ENCODE measurements at regions not wholly inside any gene's neighbourhood (a gene's known extent, or its start where the extent isn't known, plus 50 kb on each side); places are given as distances from the start of the nearest gene placed in this dataset.

DNA sequence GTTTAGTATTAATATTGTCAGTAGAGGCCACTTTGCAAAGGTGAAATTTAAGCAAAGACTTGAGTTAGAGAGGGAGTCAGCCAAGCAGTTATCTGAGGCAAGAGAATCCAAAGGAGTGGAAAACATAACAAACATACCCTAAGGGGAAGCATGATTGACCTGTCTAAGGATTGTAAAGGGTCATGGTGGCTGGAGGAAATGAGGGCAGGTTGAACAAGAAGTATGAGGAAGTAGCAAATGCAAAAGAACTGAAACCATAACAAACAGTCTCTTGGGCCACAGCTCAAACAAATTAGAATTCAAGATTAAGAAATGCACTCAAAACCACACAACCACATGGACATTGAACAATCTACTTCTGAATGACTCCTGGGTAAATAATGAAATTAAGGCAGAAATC, 103.2 kb downstream of the FBXO5 start:
- intact Hi-C loops (cut with micrococcal nuclease) (no loop called here), in situ Hi-C loops (cut with MboI; ENCODE audit: low sequenced_read_pairs) (no loop called here), dilution Hi-C loops (cut with HindIII; ENCODE audit: low sequenced_read_pairs, unreplicated experiment) (no loop called here)
- Histone ChIP-seq H3K9me1 (ENCODE audit: insufficient read depth, low read length) (no peaks in the 10 kb centered on the region), H4K91ac (ENCODE audit: insufficient read depth, low read depth, low read length) (no peak overlapping the region), H3K4me1 (ENCODE audit: control insufficient read depth, insufficient read depth, low read length) (no peaks in the 10 kb centered on the region), H3K4ac (ENCODE audit: low read depth, low read length) (no peak overlapping the region), H3K27me3 (ENCODE audit: control insufficient read depth, insufficient read depth, low read length) (no peaks in the 10 kb centered on the region), H3K56ac (ENCODE audit: extremely low read depth, insufficient read depth, low read length) (no peak overlapping the region), H4K20me1 (ENCODE audit: insufficient read depth, low read length) (no peaks in the 10 kb centered on the region), H2BK120ac (ENCODE audit: low read depth, low read length) (no peak overlapping the region), H2BK5ac (ENCODE audit: low read depth, low read length, poor library complexity, severe bottlenecking) (no peak overlapping the region), H3K27ac (ENCODE audit: insufficient read depth, low read length) (no peak overlapping the region), H2BK15ac (ENCODE audit: low read depth, low read length) (no peak overlapping the region), H3K9ac (ENCODE audit: low read depth, low read length) (no peak overlapping the region), H2AK9ac (replicated peaks; ENCODE audit: low read depth, low read length, poor library complexity) (no peak overlapping the region), H3K4me3 (ENCODE audit: insufficient read depth, low read depth, low read length) (no peak overlapping the region), H3K9me3 (ENCODE audit: control insufficient read depth, insufficient read depth, low read length) (no peaks in the 10 kb centered on the region), H3K79me1 (ENCODE audit: low read depth in 1 of 2, low read length in 2 of 2) (no peaks in the 10 kb centered on the region), H3K14ac (replicated peaks; ENCODE audit: low read depth, low read length) (no peak overlapping the region), H2AFZ (replicated peaks; ENCODE audit: low read length, poor library complexity) (no peak overlapping the region), H2AK5ac (ENCODE audit: low read depth, low read length) (no peak overlapping the region), H2BK20ac (ENCODE audit: low read depth, low read length) (no peak overlapping the region), H4K8ac (ENCODE audit: low read depth in 2 of 2, low read length in 2 of 2) (no peak overlapping the region), H3K23ac (ENCODE audit: low read depth, low read length) (no peak overlapping the region), H3K18ac (ENCODE audit: low read depth, low read length) (no peak overlapping the region), H3K36me3 (ENCODE audit: control insufficient read depth, insufficient read depth, low read length) (no peaks in the 10 kb centered on the region), H3K4me2 (ENCODE audit: low read depth, low read length) (no peak overlapping the region), H4K5ac (ENCODE audit: low read depth, low read length) (no peak overlapping the region)
- ChIA-PET CTCF (interaction anchor here (1.1 kb wide), 1 partner anchor 17 kb away, joined by 4 read pairs; no protein-coding TSS in a partner anchor), POLR2A (ENCODE audit: unreplicated experiment) (no interaction called here)
- no peak for DNase-seq
- TF ChIP-seq FOS (IDR thresholded peaks at IDR 0.05; ENCODE audit: low read depth, low read length) (no peak), RFX5 (IDR thresholded peaks at IDR 0.05; ENCODE audit: low read depth, low read length) (no peak), SMC3 (IDR thresholded peaks at IDR 0.05; ENCODE audit: low read depth, low read length) (no peak), BHLHE40 (IDR thresholded peaks at IDR 0.05; ENCODE audit: low read depth, low read length) (no peak), NFE2L2 (IDR thresholded peaks at IDR 0.05; ENCODE audit: low read depth, low read length) (no peak), MAZ (IDR thresholded peaks at IDR 0.05; ENCODE audit: borderline replicate concordance, low read depth, low read length) (no peak), POLR2A (IDR thresholded peaks at IDR 0.05; ENCODE audit: low read depth, low read length) (no peak), RAD21 (IDR thresholded peaks at IDR 0.05; ENCODE audit: low read length) (no peak), CHD1 (IDR thresholded peaks at IDR 0.05; ENCODE audit: low read depth, low read length) (no peak), MAFK (IDR thresholded peaks at IDR 0.05; ENCODE audit: low read depth, low read length) (no peak), CEBPB (IDR thresholded peaks at IDR 0.05; ENCODE audit: low read depth, low read length) (no peak), MXI1 (IDR thresholded peaks at IDR 0.05; ENCODE audit: borderline replicate concordance, low read depth, low read length) (no peak), RCOR1 (IDR thresholded peaks at IDR 0.05; ENCODE audit: insufficient replicate concordance, low read length) (no peak)
- TF ChIP-seq, protein P1, sequence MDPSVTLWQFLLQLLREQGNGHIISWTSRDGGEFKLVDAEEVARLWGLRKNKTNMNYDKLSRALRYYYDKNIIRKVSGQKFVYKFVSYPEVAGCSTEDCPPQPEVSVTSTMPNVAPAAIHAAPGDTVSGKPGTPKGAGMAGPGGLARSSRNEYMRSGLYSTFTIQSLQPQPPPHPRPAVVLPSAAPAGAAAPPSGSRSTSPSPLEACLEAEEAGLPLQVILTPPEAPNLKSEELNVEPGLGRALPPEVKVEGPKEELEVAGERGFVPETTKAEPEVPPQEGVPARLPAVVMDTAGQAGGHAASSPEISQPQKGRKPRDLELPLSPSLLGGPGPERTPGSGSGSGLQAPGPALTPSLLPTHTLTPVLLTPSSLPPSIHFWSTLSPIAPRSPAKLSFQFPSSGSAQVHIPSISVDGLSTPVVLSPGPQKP (IDR thresholded peaks at IDR 0.05; ENCODE audit: borderline replicate concordance, low read depth, low read length) = no peak
- TF ChIP-seq, protein P2, sequence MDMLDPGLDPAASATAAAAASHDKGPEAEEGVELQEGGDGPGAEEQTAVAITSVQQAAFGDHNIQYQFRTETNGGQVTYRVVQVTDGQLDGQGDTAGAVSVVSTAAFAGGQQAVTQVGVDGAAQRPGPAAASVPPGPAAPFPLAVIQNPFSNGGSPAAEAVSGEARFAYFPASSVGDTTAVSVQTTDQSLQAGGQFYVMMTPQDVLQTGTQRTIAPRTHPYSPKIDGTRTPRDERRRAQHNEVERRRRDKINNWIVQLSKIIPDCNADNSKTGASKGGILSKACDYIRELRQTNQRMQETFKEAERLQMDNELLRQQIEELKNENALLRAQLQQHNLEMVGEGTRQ (IDR thresholded peaks at IDR 0.05; ENCODE audit: low read depth, low read length) = no peak
- TF ChIP-seq, protein P3, sequence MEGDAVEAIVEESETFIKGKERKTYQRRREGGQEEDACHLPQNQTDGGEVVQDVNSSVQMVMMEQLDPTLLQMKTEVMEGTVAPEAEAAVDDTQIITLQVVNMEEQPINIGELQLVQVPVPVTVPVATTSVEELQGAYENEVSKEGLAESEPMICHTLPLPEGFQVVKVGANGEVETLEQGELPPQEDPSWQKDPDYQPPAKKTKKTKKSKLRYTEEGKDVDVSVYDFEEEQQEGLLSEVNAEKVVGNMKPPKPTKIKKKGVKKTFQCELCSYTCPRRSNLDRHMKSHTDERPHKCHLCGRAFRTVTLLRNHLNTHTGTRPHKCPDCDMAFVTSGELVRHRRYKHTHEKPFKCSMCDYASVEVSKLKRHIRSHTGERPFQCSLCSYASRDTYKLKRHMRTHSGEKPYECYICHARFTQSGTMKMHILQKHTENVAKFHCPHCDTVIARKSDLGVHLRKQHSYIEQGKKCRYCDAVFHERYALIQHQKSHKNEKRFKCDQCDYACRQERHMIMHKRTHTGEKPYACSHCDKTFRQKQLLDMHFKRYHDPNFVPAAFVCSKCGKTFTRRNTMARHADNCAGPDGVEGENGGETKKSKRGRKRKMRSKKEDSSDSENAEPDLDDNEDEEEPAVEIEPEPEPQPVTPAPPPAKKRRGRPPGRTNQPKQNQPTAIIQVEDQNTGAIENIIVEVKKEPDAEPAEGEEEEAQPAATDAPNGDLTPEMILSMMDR (conservative IDR thresholded peaks at IDR 0.05; ENCODE audit: low read depth, low read length) = no peak
- no peak for ATAC-seq (ENCODE audit: low read depth)
- no TSS peak for BruUV-seq (replicated peaks)
